Stromal cell of bone marrow (primary cell): ENCODE measurements at regions not wholly inside any gene's neighbourhood (a gene's known extent, or its start where the extent isn't known, plus 50 kb on each side); places are given as distances from the start of the nearest gene placed in this dataset.

Experiments
- DNase-seq: peaks from one replicate; pipeline ENCODE4 v3.0.0-alpha.2; 2012; ENCODE audit warnings: low read depth

DNA sequence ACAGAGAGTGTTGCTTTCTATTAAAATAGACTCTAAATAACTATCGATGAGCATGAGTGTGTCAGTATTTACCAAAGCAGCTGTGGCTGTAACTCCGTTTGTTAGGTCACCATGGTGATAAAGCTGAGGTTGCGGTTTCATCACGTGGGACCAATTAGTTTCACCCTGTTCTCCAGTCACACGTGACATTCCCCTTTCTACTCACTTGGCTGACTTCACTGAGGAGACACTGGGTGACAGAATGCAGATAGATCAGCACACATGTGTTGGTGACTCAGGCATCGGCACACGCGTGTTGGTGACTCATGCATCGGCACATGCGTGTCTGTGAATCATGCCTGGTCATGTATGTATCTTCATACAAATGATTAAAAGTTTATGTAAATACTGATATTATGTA, 285.4 kb downstream of the THBS2 start:
- peak; percentile 96 for DNase-seq

DNA sequence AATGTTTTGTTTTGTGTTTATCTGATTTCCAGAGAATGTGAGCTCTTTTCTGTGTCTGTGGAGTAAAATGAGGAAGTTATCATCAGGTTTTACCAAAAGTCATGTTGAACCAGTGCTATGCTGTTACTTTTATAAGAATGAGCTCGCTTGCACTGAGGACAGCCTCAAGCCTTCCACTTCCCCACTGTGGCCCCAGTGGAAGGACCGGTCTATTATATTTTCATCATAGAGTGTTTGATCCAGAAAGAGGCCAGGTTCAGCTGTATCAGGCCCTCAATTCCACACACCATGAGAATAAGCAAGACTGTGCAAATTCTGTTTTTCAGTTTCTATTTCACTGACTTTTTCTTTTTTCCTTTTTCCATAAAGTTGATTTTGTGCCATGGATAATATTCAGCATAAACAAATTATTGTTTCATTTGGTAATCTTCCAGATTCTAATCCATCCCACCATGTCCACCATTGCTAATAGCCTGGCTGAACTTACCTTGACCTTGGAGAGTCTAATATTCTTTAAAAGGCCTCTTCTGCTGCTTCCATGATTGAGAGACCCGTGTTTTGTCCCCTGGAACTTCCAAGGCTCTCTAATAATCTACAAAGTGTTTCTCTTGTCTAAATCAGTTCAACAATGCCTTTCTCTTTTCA, 286.2 kb downstream of the THBS2 start:
- peak; percentile 65 for DNase-seq

GRCh38 chr6:168964138-168964835, 289.4 kb downstream of the THBS2 start:
- peak; percentile 39 for DNase-seq

DNA sequence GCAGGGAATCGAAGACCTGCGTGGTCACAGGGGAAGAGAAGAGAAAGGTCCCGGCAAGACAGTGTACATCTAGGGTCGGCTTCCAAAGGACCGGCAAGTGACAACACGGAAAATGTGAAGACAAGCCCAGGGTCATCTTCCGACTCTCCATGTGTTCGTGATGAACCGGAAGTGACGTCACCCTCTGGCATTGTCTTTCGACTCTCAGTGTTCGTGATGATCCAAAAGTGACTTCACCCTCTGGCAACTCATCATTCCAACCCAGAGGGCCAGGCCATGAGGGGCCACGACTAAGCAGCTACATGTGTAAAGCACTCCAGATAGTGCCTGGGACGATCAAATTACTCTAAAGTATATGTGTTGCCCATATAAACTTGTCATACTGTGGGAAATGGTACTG, 290.8 kb downstream of the THBS2 start:
- DNase-seq: peak; percentile 46

DNA sequence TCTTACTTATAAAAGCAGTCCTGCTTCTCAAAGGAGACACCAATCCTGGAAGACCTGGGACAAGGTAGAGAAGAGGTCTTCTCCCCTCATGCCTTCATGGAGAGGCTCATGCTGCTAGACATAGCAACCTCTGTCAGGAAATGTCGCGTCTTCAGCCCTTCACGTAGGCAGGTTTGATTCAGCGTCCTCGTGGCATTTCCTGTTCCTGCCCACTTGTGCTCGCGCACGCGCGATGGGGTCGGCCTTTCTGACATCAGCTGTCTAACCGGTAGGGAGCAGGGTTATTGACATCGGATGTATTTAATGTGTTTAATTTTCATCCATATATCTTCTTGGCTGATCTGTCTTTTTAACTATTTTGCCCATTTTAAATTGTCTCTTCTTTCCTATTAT, 292.4 kb downstream of the THBS2 start:
- no peak for DNase-seq

GRCh38 chr6:168960551-168961263, 292.9 kb downstream of the THBS2 start:
- DNase-seq: no peak

DNA sequence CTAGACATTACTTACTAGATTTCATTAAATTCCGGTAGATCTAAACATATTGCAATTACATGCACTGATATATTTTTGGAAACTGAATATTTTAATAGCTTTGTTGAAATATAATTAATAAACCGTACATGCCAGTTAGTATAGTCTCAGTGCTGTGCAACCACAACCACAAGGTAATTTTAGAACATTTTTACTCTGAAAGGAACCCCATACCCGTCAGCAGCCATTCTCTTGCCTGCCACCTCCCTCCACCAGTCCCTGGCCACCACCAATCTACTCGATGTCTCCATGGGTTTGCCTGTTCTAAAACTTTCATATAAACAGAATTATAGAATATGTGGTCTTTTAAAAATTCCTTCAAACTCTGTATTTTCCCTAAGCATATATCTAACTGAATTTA, 293.9 kb downstream of the THBS2 start:
- DNase-seq: no peak

DNA sequence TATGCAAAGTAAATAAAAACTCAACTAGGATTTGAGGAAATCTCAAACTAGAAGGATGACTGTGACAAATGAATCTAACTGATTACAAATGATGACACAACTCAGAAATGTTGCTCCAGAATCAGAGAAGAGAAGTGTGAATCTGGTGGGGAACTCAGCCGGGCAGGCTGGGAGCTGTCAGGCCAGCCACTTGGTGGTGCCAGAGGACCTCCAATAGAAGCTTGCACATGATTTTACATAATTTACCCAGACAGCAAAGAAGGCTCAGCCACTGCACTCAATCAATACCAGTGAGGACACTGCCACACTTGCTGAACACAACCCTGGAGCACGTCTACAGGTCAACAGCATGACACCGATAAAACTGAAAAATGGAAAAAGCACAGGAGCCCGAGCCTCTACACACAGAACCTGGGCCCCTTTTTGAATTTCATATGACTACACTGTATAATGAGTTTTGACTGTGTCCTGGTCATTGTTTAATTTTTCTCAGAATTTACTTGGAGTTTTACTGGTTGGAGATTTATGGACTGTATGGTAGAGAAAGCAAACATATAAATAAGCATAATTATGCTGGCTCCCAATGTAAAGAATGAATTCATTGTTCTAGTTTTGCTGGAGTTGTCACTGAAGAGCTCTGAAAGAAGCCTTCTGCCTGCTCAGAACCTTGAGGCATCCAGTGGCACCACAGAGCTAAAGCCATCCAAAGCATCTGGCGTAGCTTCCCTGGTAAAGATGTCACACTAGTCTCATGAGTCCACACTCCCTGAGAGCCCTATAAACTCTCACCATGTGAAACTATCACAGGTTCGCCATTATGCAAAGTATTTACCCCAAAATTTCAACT, 296.5 kb downstream of the THBS2 start:
- peak; percentile 81 for DNase-seq

DNA sequence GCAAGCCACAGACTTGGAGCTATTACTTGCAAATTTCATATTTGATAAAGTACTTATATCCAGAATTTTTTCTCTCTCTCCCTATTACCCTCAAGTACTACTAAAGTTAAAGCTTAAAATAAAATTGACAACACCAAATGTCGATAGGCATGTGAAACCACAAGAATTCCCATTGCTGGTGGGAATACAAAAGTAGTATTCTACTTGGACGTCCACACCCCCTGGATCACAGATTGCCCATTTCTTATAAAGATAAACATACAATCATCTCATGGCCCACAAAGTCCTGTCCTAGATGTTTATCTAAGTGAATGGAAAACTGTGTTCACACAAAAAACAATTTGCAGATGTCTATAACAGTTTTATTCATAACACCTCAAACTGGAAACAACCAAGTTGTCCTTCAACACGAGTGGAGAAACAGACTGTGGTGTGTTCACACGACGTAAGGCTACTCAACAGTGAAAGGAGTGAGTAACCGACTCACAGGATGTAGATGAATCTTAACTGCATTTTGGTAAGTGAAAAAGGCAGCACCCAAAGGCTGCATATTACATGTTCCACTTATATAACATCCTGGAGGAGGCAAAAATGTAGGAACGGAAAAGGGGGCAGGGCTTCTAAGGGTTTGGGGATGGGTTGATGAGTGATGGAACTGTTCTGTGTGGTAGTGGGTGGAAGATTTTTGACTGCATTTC, 297.4 kb downstream of the THBS2 start:
- DNase-seq: peak; percentile 36

- no peak for DNase-seq
Measured at GRCh38 chr6:168953461-168953860, 300.2 kb downstream of the THBS2 start.

DNA sequence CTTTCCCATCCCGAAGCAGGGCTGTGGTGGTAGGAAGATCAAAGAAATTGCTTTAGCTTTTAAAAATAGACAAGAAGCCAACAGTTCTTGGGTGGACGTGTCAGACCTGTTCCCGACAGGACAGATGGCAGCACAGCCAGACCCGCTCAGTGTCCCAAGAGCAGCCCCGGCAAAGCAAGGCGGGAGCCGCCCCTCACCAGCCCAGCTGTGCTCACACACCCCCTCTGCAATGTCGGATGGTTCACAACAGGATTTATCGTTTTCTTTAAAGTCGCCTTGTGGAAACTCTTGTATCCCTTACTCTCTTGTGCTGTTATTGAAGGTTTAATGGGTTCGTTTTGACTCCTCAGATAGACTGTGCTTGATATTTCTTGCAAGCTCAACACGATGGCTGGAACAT, 302.4 kb downstream of the THBS2 start:
- no peak for DNase-seq

DNA sequence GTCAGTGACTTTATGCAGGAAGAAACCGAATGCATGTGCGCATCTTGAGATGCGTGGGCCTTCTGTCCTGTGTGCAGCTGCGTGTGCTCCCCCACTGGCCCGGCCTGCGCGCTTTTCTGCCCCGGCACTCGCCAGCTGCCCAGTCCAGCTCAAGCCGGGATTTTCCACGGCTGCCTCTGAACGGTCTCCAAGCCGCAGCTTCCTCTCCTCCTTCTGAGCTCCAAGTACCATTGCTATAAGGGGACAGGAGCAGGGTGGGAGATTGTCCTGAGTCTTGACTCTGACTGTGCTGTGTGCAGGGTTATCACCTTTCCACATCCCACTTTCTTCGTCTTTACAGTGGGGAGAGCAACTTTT, 302.8 kb downstream of the THBS2 start:
- DNase-seq: no peak

DNA sequence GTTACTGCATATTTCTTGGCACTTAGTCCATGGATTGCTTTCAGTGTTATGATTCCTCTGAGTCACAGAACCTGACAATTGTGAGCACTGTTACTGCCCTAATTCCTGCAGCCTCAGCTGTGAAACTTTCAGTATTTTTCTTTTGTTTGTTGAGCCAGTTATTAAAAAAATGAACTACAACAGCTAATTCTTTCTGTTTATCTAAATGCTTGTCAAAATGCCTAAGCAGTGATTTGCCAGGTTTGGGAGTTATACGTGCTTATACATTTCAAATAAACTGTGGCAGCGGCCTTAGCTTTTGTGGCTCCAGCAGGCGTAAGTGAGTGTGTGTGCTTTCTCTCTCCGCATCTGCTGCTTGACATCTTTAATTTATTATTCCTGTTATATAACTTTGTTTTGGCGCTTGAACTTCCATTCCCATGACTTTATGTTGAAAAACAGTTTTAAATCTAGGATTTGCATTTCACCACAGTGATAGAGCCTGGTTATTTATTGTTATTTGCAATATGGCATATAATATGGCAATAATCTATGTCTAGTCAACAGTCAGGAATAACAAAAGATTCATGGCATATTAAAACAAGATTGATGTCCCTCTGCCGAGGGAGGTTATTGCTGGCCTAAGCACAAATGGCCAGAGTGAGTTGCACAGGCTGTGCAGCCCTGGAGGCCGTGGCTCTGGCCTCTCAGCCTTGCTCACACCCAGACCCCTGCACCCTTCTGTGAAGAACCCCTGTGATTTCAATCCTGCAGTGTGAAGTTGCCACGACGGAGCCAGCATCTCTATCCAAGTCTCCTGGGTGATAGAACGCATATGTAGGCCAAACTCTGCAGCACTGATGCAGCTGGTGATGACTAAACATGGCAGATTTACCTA, 303.4 kb downstream of the THBS2 start:
- peak; percentile 45 for DNase-seq

GRCh38 chr6:168948990-168949531, 304.6 kb downstream of the THBS2 start:
- DNase-seq: no peak

DNA sequence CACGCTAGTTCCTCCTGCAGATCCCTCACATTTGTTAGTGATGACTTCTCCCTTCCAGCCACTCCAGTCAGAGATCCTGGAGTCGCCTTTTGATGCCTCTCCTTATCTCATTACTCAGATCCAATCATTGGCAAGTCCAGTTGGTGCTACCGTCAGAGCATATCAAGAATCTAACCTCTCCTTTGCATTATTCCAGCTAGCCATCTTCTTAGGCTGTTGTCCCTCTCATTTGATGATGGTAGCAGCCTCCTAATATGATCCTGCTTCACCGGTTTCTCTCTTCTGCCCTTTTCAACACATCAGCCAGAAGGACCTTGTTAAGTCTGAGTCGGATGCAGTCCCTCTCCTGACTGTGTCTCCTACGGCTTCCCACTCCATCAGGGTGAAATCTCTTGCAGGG, 305.6 kb downstream of the THBS2 start:
- no peak for DNase-seq

GRCh38 chr6:168943231-168943905, 310.3 kb downstream of the THBS2 start:
- DNase-seq: no peak

DNA sequence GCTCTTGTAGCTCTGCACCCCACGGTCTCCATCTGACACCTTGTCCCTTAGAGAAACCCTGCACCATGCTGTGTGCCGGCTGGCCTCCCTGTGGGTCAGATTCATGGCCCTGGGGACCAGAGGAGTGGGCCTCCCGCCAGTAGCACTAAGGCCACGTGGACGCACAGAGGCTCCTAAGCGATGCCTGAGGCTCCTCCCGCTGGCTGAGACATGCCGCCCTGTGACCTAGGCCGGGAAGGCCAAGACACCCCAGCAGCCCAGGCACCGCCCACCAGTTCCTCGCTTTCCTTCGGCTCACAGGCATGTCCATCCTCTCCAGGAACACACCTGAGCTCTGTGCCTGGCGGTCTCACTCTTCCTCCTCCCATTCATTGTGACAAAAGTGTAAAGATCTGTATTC, 311.0 kb downstream of the THBS2 start:
- DNase-seq: no peak

GRCh38 chr6:168941036-168941435, 312.6 kb downstream of the THBS2 start:
- no peak for DNase-seq

DNA sequence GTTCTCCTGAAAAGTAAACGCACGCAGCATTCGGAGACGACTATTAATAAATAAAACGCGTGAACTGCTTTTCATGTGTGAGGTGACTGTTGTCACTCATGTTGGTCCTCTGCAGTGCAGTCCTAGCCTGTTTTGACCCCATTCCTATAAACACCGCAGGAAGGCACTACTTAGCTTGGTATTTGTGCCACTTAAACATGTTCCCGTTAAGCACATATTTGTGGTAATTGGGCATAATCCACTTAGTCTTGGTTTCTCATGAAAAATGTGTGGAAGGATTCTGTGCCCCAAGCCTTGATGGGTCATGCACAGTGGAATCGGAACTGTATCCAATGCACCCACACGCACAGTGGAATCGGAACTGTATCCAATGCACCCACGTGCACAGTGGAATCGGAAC, 313.9 kb downstream of the THBS2 start:
- no peak for DNase-seq

- DNase-seq: no peak
Measured at GRCh38 chr6:168939041-168939440, 314.6 kb downstream of the THBS2 start.
